ENCODE measurements at regions not wholly inside any gene's neighbourhood (a gene's known extent, or its start where the extent isn't known, plus 50 kb on each side); places are given as distances from the start of the nearest gene placed in this dataset.
A peak's percentile ranks its signal among the peaks of the same experiment; 100 is the strongest.
"Not testable (repeated sequence)": the region's sequence is repeated elsewhere in the genome, so short reads cannot be mapped to it uniquely, and the experiment has no call there.

GRCh38 chr5:71230839-71231505, 163.5 kb upstream of the GTF2H2 start:
- 95% methylated on average over 3 to 6 of the region's 7 CpGs for WGBS, 2 donors
- DNase-seq (ENCODE audit: low spot score in 2 of 2), result peak; percentile 13 to 49
- intact Hi-C loops (cut with DNase I; ENCODE audit: low total_unique reads); H3K4me3 ChIP-seq (ENCODE audit: low read depth, poor library complexity, severe bottlenecking): not testable (repeated sequence)
